ENCODE measurements at regions not wholly inside any gene's neighbourhood (a gene's known extent, or its start where the extent isn't known, plus 50 kb on each side); places are given as distances from the start of the nearest gene placed in this dataset.

DNA sequence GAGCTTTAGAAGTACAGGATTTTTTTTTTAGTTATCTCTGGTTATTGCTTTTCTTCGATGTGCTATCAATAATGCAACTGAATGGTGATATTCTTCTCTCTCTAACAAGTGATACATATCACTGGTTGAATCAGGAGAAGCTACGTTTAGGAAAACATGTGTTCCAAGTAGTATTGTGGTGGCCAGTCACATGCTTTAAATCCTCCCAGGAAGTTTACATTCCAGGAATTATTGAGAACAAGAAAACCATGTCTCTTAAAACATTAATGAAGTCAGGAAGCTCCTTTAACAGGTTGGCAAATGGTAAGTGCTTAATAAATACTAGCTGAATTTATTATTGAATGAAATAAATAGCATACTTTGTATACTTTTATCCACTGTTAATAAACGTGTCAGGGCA, 371.1 kb downstream of the BCKDHB start (continued):
- TF ChIP-seq NFYB (IDR thresholded peaks at IDR 0.05; ENCODE audit: insufficient read depth, low read depth, low read length), result no peak
- TF ChIP-seq IKZF2 (IDR thresholded peaks at IDR 0.05), result no peak
- TF ChIP-seq, protein P1, sequence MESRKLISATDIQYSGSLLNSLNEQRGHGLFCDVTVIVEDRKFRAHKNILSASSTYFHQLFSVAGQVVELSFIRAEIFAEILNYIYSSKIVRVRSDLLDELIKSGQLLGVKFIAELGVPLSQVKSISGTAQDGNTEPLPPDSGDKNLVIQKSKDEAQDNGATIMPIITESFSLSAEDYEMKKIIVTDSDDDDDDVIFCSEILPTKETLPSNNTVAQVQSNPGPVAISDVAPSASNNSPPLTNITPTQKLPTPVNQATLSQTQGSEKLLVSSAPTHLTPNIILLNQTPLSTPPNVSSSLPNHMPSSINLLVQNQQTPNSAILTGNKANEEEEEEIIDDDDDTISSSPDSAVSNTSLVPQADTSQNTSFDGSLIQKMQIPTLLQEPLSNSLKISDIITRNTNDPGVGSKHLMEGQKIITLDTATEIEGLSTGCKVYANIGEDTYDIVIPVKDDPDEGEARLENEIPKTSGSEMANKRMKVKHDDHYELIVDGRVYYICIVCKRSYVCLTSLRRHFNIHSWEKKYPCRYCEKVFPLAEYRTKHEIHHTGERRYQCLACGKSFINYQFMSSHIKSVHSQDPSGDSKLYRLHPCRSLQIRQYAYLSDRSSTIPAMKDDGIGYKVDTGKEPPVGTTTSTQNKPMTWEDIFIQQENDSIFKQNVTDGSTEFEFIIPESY (IDR thresholded peaks at IDR 0.05), result no peak
- no peak for TF ChIP-seq BMI1 (IDR thresholded peaks at IDR 0.05; ENCODE audit: borderline replicate concordance)
- no peak for TF ChIP-seq CREB1 (IDR thresholded peaks at IDR 0.05; ENCODE audit: low read depth)
- TF ChIP-seq CREM (IDR thresholded peaks at IDR 0.05; ENCODE audit: low read depth), result no peak

DNA sequence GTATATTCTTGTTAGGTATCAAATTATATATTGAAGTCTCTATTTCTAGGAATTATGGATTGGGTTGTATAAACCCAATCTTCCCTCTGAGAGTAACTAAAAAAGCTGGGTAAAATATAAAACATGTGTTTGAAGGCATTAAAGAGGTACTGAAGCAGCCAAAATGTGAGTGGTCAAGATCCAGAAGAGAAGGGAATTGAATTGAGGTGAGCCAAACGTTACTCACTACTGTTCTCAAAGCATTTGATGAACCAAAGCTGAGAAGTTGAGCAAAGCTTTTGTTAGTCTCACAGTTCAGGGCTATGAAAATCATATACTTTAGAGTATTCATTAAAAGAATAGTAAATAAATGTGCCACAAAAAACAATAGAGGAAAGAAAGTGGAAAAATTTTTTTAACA, 365.8 kb downstream of the BCKDHB start:
- no peak overlapping the region for H2AFZ ChIP-seq (ENCODE audit: control insufficient read depth, low read depth, low read length)
- DNase-seq (ENCODE audit: low read depth, low spot score), result no peak
- H3K4me3 ChIP-seq, result no peak overlapping the region
- SMC1A ChIA-PET (ENCODE audit: uncharacterized antibody, unreplicated experiment), result interaction anchor here (1.5 kb wide), 1 partner anchor 18 kb away, joined by 4 read pairs; no protein-coding TSS in a partner anchor
- intact Hi-C loops (cut with micrococcal nuclease; ENCODE audit: unreplicated experiment), result loop anchor here (10.0 kb wide), 1 partner anchor 257 kb away; no protein-coding TSS in a partner anchor
- no peak overlapping the region for H3K9ac ChIP-seq (ENCODE audit: control insufficient read depth, insufficient read depth, low read length)
- H3K79me2 ChIP-seq (ENCODE audit: control insufficient read depth, insufficient read depth, low read length), result no peaks in the 10 kb centered on the region
- POLR2A ChIA-PET, result no interaction called here
- no peak for ATAC-seq
- FAIRE-seq, result no peak
- H3K4me1 ChIP-seq (ENCODE audit: control insufficient read depth, insufficient read depth, low read length), result no peaks in the 10 kb centered on the region
- no peak overlapping the region for H3K4me2 ChIP-seq (ENCODE audit: control insufficient read depth, insufficient read depth)
- no TSS peak for BruUV-seq (replicated peaks)
- no peaks in the 10 kb centered on the region for H3K9me3 ChIP-seq (replicated peaks; ENCODE audit: control insufficient read depth, insufficient read depth, low read length)
- no peaks in the 10 kb centered on the region for H4K20me1 ChIP-seq (ENCODE audit: control insufficient read depth, insufficient read depth)
- H3K36me3 ChIP-seq (ENCODE audit: control insufficient read depth in 2 of 2, insufficient read depth in 2 of 2, low read length in 1 of 2), result no peaks in the 10 kb centered on the region
- CTCF ChIA-PET, result no interaction called here
- RAD21 ChIA-PET (ENCODE audit: unreplicated experiment), result no interaction called here
- WGBS (ENCODE audit: insufficient coverage, insufficient replicate concordance, low lambda C conversion rate, missing lambda C conversion rate), result 0% methylated on average over 1 of the region's 1 CpG
- H3K27ac ChIP-seq (ENCODE audit: control insufficient read depth, insufficient read depth), result no peak overlapping the region
- no peaks in the 10 kb centered on the region for H3K27me3 ChIP-seq (replicated peaks in 1 of 2; ENCODE audit: control insufficient read depth in 2 of 2, insufficient read depth in 2 of 2, low read length in 1 of 2)
- in situ Hi-C loops (cut with MboI), result no loop called here
- TF ChIP-seq KLF5 (IDR thresholded peaks at IDR 0.05; ENCODE audit: partially characterized antibody), result no peak
- TF ChIP-seq IRF4 (IDR thresholded peaks at IDR 0.05; ENCODE audit: low read depth, low read length), result no peak
- TF ChIP-seq ZNF622 (IDR thresholded peaks at IDR 0.05), result no peak
- no peak for TF ChIP-seq SREBF1 (IDR thresholded peaks at IDR 0.05; ENCODE audit: low read length)
- TF ChIP-seq, protein P2, sequence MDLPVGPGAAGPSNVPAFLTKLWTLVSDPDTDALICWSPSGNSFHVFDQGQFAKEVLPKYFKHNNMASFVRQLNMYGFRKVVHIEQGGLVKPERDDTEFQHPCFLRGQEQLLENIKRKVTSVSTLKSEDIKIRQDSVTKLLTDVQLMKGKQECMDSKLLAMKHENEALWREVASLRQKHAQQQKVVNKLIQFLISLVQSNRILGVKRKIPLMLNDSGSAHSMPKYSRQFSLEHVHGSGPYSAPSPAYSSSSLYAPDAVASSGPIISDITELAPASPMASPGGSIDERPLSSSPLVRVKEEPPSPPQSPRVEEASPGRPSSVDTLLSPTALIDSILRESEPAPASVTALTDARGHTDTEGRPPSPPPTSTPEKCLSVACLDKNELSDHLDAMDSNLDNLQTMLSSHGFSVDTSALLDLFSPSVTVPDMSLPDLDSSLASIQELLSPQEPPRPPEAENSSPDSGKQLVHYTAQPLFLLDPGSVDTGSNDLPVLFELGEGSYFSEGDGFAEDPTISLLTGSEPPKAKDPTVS (IDR thresholded peaks at IDR 0.05; ENCODE audit: low read depth, low read length), result no peak
- no peak for TF ChIP-seq TARDBP (IDR thresholded peaks at IDR 0.05; ENCODE audit: borderline replicate concordance)
- TF ChIP-seq, protein P3, sequence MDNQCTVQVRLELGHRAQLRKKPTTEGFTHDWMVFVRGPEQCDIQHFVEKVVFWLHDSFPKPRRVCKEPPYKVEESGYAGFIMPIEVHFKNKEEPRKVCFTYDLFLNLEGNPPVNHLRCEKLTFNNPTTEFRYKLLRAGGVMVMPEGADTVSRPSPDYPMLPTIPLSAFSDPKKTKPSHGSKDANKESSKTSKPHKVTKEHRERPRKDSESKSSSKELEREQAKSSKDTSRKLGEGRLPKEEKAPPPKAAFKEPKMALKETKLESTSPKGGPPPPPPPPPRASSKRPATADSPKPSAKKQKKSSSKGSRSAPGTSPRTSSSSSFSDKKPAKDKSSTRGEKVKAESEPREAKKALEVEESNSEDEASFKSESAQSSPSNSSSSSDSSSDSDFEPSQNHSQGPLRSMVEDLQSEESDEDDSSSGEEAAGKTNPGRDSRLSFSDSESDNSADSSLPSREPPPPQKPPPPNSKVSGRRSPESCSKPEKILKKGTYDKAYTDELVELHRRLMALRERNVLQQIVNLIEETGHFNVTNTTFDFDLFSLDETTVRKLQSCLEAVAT (IDR thresholded peaks at IDR 0.05), result no peak
- TF ChIP-seq, protein P4, sequence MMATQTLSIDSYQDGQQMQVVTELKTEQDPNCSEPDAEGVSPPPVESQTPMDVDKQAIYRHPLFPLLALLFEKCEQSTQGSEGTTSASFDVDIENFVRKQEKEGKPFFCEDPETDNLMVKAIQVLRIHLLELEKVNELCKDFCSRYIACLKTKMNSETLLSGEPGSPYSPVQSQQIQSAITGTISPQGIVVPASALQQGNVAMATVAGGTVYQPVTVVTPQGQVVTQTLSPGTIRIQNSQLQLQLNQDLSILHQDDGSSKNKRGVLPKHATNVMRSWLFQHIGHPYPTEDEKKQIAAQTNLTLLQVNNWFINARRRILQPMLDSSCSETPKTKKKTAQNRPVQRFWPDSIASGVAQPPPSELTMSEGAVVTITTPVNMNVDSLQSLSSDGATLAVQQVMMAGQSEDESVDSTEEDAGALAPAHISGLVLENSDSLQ (IDR thresholded peaks at IDR 0.05), result no peak
- TF ChIP-seq, protein P5, sequence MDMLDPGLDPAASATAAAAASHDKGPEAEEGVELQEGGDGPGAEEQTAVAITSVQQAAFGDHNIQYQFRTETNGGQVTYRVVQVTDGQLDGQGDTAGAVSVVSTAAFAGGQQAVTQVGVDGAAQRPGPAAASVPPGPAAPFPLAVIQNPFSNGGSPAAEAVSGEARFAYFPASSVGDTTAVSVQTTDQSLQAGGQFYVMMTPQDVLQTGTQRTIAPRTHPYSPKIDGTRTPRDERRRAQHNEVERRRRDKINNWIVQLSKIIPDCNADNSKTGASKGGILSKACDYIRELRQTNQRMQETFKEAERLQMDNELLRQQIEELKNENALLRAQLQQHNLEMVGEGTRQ (IDR thresholded peaks at IDR 0.05; ENCODE audit: borderline replicate concordance, low read depth, low read length), result no peak
- TF ChIP-seq POLR2AphosphoS2 (IDR thresholded peaks at IDR 0.05; ENCODE audit: low read depth, low read length), result no peak
- TF ChIP-seq SUZ12 (IDR thresholded peaks at IDR 0.05; ENCODE audit: unreplicated experiment), result no peak
- no peak for TF ChIP-seq CHD2 (IDR thresholded peaks at IDR 0.05; ENCODE audit: borderline replicate concordance, low read depth, low read length)
